NCI-H1092 treated with DMSO at 0.1 percent for 48 hours (cell line): ENCODE measurements at regions not wholly inside any gene's neighbourhood (a gene's known extent, or its start where the extent isn't known, plus 50 kb on each side); places are given as distances from the start of the nearest gene placed in this dataset.

Experiments used
- DNase-seq: peaks from one replicate; lab custom pipeline; 2025; lab: John Stamatoyannopoulos, UW

- no peak for DNase-seq
Observed at GRCh38 chr5:57802131-57802530, 319.5 kb upstream of the ACTBL2 start.

- no peak for DNase-seq
Observed at GRCh38 chr5:57795203-57795602, 312.6 kb upstream of the ACTBL2 start.

- DNase-seq, result no peak
Observed at GRCh38 chr5:57791875-57792274, 309.3 kb upstream of the ACTBL2 start.

- no peak for DNase-seq
Observed at GRCh38 chr5:57785946-57786345, 303.3 kb upstream of the ACTBL2 start.

- no peak for DNase-seq
Observed at GRCh38 chr5:57784121-57784520, 301.5 kb upstream of the ACTBL2 start.

GRCh38 chr5:57783693-57784092, 301.1 kb upstream of the ACTBL2 start:
- DNase-seq, result no peak

GRCh38 chr5:57780961-57781325, 298.3 kb upstream of the ACTBL2 start:
- DNase-seq, result no peak

GRCh38 chr5:57780306-57780960, 297.8 kb upstream of the ACTBL2 start:
- no peak for DNase-seq

- peak; percentile 9 for DNase-seq
Observed at GRCh38 chr5:57779383-57780223, 297.0 kb upstream of the ACTBL2 start.

GRCh38 chr5:57778501-57779091, 296.0 kb upstream of the ACTBL2 start:
- DNase-seq, result no peak

GRCh38 chr5:57777174-57777581, 294.6 kb upstream of the ACTBL2 start:
- no peak for DNase-seq

GRCh38 chr5:57776035-57776434, 293.4 kb upstream of the ACTBL2 start:
- no peak for DNase-seq

GRCh38 chr5:57774439-57774838, 291.8 kb upstream of the ACTBL2 start:
- no peak for DNase-seq

- DNase-seq, result no peak
Observed at GRCh38 chr5:57772512-57772911, 289.9 kb upstream of the ACTBL2 start.

GRCh38 chr5:57770039-57770438, 287.4 kb upstream of the ACTBL2 start:
- no peak for DNase-seq

GRCh38 chr5:57768745-57769144, 286.1 kb upstream of the ACTBL2 start:
- no peak for DNase-seq

- no peak for DNase-seq
Observed at GRCh38 chr5:57764479-57765089, 282.0 kb upstream of the ACTBL2 start.

GRCh38 chr5:57761513-57761912, 278.9 kb upstream of the ACTBL2 start:
- DNase-seq, result no peak

GRCh38 chr5:57754616-57755015, 272.0 kb upstream of the ACTBL2 start:
- no peak for DNase-seq

- DNase-seq, result no peak
Observed at GRCh38 chr5:57753446-57753845, 270.8 kb upstream of the ACTBL2 start.

- no peak for DNase-seq
Observed at GRCh38 chr5:57751710-57752109, 269.1 kb upstream of the ACTBL2 start.

GRCh38 chr5:57750891-57751290, 268.3 kb upstream of the ACTBL2 start:
- no peak for DNase-seq

- DNase-seq, result no peak
Observed at GRCh38 chr5:57750282-57750681, 267.7 kb upstream of the ACTBL2 start.
